ENCODE measurements at regions not wholly inside any gene's neighbourhood (a gene's known extent, or its start where the extent isn't known, plus 50 kb on each side); places are given as distances from the start of the nearest gene placed in this dataset.

- Histone ChIP-seq H3K27me3 (ENCODE audit: control insufficient read depth in 3 of 3, insufficient read depth in 3 of 3, low read length in 3 of 3) (peaks cover 0 to 8% (median 0%) of the 10 kb centered on the region in 3 donors), H3K4me1 (ENCODE audit: control insufficient read depth in 3 of 3, insufficient read depth in 2 of 3, low read depth in 1 of 3, low read length in 2 of 3) (no peaks in the 10 kb centered on the region), H3K4me3 (ENCODE audit: low read depth in 1 of 3, low read length in 3 of 3) (no peak overlapping the region), H3K36me3 (ENCODE audit: control insufficient read depth in 3 of 3, insufficient read depth in 2 of 3, low read depth in 1 of 3, low read length in 3 of 3) (no peaks in the 10 kb centered on the region), H3K9me3 (ENCODE audit: control insufficient read depth in 2 of 2, insufficient read depth in 1 of 2, low read depth in 1 of 2, low read length in 1 of 2) (no peaks in the 10 kb centered on the region), H3K27ac (ENCODE audit: low read depth in 1 of 3, low read length in 2 of 3) (no peak overlapping the region)
- DNase-seq (peak in 1 of 2 donors; percentile 17), FAIRE-seq (no peak)
- 16 to 28% (median 21%) methylated on average over 13 of the region's 13 CpGs for WGBS, 3 donors
Measured at GRCh38 chr6:84422380-84422968, 195.0 kb upstream of the CEP162 start.

DNA sequence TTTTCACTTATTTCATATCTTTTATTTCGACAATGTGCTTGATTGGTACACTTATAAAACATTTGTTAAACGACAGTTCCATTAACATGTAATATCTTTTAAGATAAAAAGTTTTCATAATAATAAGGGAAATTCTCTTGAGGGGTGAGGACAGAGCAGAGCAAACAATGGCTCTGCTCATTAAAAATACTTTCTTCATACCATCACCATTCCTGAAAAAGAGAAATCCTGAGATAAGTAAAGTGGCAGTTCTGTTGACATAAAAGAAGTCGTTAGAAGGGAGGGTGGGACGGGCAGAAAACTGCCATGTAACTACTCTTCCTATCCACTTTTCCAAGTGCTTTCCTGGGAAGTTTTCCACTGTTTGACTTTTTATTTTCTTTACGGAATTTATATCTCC lies 193.6 kb upstream of the CEP162 start:
- DNase-seq (no peak), FAIRE-seq (no peak)
- Histone ChIP-seq H3K9me3 (ENCODE audit: control insufficient read depth in 2 of 2, insufficient read depth in 1 of 2, low read depth in 1 of 2, low read length in 1 of 2) (no peaks in the 10 kb centered on the region), H3K4me3 (ENCODE audit: low read depth in 1 of 3, low read length in 3 of 3) (no peak overlapping the region), H3K27ac (ENCODE audit: low read depth in 1 of 3, low read length in 2 of 3) (no peak overlapping the region), H3K36me3 (ENCODE audit: control insufficient read depth in 3 of 3, insufficient read depth in 2 of 3, low read depth in 1 of 3, low read length in 3 of 3) (no peaks in the 10 kb centered on the region), H3K27me3 (ENCODE audit: control insufficient read depth in 3 of 3, insufficient read depth in 3 of 3, low read length in 3 of 3) (peaks cover 0 to 6% (median 0%) of the 10 kb centered on the region in 3 donors), H3K4me1 (ENCODE audit: control insufficient read depth in 3 of 3, insufficient read depth in 2 of 3, low read depth in 1 of 3, low read length in 2 of 3) (no peaks in the 10 kb centered on the region)
- 25 to 53% (median 32%) methylated on average over 5 of the region's 5 CpGs for WGBS, 3 donors

DNA sequence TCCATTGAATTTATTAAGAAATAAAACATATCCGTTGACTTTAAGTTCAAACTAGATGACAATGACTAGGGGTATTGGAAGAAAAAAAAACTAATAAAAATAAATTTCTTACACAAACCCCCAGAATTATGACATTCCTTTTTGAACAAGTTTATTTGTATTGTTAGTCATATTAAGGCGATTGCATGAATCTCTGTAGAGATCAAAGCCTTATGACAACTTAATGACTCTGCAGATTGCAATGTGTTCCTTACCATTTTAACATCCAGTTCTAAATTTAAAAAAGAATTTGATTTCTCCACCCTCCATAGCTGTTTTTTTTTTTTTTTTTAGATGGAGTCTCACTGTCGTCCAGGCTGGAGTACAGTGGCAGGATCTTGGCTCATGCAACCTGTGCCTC lies 189.8 kb upstream of the CEP162 start:
- H3K4me1 ChIP-seq (ENCODE audit: control insufficient read depth in 3 of 3, insufficient read depth in 2 of 3, low read depth in 1 of 3, low read length in 2 of 3) = no peaks in the 10 kb centered on the region
- FAIRE-seq (no peak), DNase-seq (no peak)
- 71 to 78% (median 78%) methylated on average over 3 of the region's 3 CpGs for WGBS, 3 donors
- H3K4me3 ChIP-seq (ENCODE audit: low read depth in 1 of 3, low read length in 3 of 3) = no peak overlapping the region
- no peak overlapping the region for H3K27ac ChIP-seq (ENCODE audit: low read depth in 1 of 3, low read length in 2 of 3)
- H3K27me3 ChIP-seq (ENCODE audit: control insufficient read depth in 3 of 3, insufficient read depth in 3 of 3, low read length in 3 of 3) = peaks cover 0 to 4% (median 0%) of the 10 kb centered on the region in 3 donors
- H3K36me3 ChIP-seq (ENCODE audit: control insufficient read depth in 3 of 3, insufficient read depth in 2 of 3, low read depth in 1 of 3, low read length in 3 of 3) = no peaks in the 10 kb centered on the region
- H3K9me3 ChIP-seq (ENCODE audit: control insufficient read depth in 2 of 2, insufficient read depth in 1 of 2, low read depth in 1 of 2, low read length in 1 of 2) = no peaks in the 10 kb centered on the region

- no peaks in the 10 kb centered on the region for H3K27me3 ChIP-seq (ENCODE audit: control insufficient read depth in 3 of 3, insufficient read depth in 3 of 3, low read length in 3 of 3)
- 82 to 87% (median 85%) methylated on average over 2 of the region's 2 CpGs for WGBS, 3 donors
- no peak for FAIRE-seq
- no peak overlapping the region for H3K27ac ChIP-seq (ENCODE audit: low read depth in 1 of 3, low read length in 2 of 3)
- no peaks in the 10 kb centered on the region for H3K9me3 ChIP-seq (ENCODE audit: control insufficient read depth in 2 of 2, insufficient read depth in 1 of 2, low read depth in 1 of 2, low read length in 1 of 2)
- H3K4me1 ChIP-seq (ENCODE audit: control insufficient read depth in 3 of 3, insufficient read depth in 2 of 3, low read depth in 1 of 3, low read length in 2 of 3) = no peaks in the 10 kb centered on the region
- H3K36me3 ChIP-seq (ENCODE audit: control insufficient read depth in 3 of 3, insufficient read depth in 2 of 3, low read depth in 1 of 3, low read length in 3 of 3) = no peaks in the 10 kb centered on the region
- H3K4me3 ChIP-seq (ENCODE audit: low read depth in 1 of 3, low read length in 3 of 3) = no peak overlapping the region
- no peak for DNase-seq
Measured at GRCh38 chr6:84416043-84416657, 188.7 kb upstream of the CEP162 start.

DNA sequence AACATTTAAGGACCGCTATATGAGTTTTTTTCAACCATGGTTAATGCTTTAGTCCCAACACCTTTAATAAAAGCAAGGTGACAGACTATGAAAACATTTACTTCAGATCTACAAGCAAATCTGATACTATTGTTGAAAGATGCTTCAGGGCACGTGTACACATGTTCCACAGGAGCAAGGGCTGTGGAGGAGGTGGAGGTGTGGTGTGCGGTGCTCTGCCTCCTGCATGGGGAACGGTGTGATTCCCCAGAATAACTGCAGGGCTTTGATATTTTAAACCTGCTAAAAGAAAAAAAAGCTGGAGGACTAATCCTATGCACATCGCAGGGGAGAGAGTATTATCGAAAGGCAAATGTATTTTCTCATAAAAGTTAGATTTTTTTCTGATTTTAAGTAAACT lies 188.1 kb upstream of the CEP162 start:
- Histone ChIP-seq H3K36me3 (ENCODE audit: control insufficient read depth in 3 of 3, insufficient read depth in 2 of 3, low read depth in 1 of 3, low read length in 3 of 3) (no peaks in the 10 kb centered on the region), H3K27me3 (ENCODE audit: control insufficient read depth in 3 of 3, insufficient read depth in 3 of 3, low read length in 3 of 3) (no peaks in the 10 kb centered on the region), H3K27ac (ENCODE audit: low read depth in 1 of 3, low read length in 2 of 3) (no peak overlapping the region), H3K4me1 (ENCODE audit: control insufficient read depth in 3 of 3, insufficient read depth in 2 of 3, low read depth in 1 of 3, low read length in 2 of 3) (no peaks in the 10 kb centered on the region), H3K9me3 (ENCODE audit: control insufficient read depth in 2 of 2, insufficient read depth in 1 of 2, low read depth in 1 of 2, low read length in 1 of 2) (no peaks in the 10 kb centered on the region), H3K4me3 (ENCODE audit: low read depth in 1 of 3, low read length in 3 of 3) (no peak overlapping the region)
- WGBS, 3 donors = 62 to 68% (median 67%) methylated on average over 6 of the region's 6 CpGs
- DNase-seq (no peak), FAIRE-seq (no peak)

DNA sequence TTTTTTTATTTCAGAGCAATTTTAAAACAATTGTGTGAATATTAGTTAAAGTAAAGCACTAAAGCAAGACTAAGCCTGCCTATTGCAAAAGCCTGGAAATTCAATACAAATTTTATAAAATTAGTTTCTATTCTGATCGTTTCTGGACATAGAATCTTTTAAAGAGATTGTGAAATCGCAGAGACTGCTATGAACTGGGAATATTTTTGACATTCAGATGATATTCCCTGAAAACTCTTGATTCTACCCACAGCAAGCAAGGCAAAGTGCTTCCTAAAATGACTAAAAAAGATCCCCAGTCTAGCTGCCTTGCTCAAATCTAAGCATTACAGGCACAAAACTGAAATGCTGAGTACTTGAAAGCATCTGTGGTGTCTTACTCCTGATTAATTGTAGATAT lies 187.6 kb upstream of the CEP162 start:
- no peak for DNase-seq
- Histone ChIP-seq H3K27ac (ENCODE audit: low read depth in 1 of 3, low read length in 2 of 3) (no peak overlapping the region), H3K9me3 (ENCODE audit: control insufficient read depth in 2 of 2, insufficient read depth in 1 of 2, low read depth in 1 of 2, low read length in 1 of 2) (no peaks in the 10 kb centered on the region), H3K36me3 (ENCODE audit: control insufficient read depth in 3 of 3, insufficient read depth in 2 of 3, low read depth in 1 of 3, low read length in 3 of 3) (no peaks in the 10 kb centered on the region), H3K4me3 (ENCODE audit: low read depth in 1 of 3, low read length in 3 of 3) (no peak overlapping the region), H3K4me1 (ENCODE audit: control insufficient read depth in 3 of 3, insufficient read depth in 2 of 3, low read depth in 1 of 3, low read length in 2 of 3) (no peaks in the 10 kb centered on the region), H3K27me3 (ENCODE audit: control insufficient read depth in 3 of 3, insufficient read depth in 3 of 3, low read length in 3 of 3) (no peaks in the 10 kb centered on the region)
- 56 to 76% (median 68%) methylated on average over 2 of the region's 2 CpGs for WGBS, 3 donors
- no peak for FAIRE-seq

DNA sequence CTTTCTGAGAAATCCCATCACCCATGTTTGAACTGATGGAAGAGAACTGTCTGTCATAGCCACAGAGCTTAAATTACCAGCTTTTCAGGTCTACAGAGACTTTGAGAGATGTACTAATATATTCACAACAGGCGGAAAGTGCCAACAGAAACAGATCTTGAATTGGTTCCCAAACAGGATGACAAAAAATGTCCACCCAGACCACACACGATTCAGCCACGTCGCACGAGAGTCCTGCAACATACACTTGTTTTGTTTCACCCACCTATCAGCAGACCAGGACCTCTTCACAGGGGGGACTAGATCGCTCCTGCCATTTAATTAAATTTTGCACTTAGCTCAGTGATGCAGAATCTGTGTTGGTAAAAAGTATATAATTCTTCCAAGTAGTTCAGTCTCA lies 187.1 kb upstream of the CEP162 start:
- H3K27ac ChIP-seq (ENCODE audit: low read depth in 1 of 3, low read length in 2 of 3) = no peak overlapping the region
- no peaks in the 10 kb centered on the region for H3K27me3 ChIP-seq (ENCODE audit: control insufficient read depth in 3 of 3, insufficient read depth in 3 of 3, low read length in 3 of 3)
- no peaks in the 10 kb centered on the region for H3K9me3 ChIP-seq (ENCODE audit: control insufficient read depth in 2 of 2, insufficient read depth in 1 of 2, low read depth in 1 of 2, low read length in 1 of 2)
- DNase-seq (no peak), FAIRE-seq (no peak)
- H3K4me1 ChIP-seq (ENCODE audit: control insufficient read depth in 3 of 3, insufficient read depth in 2 of 3, low read depth in 1 of 3, low read length in 2 of 3) = no peaks in the 10 kb centered on the region
- 73 to 86% (median 79%) methylated on average over 6 of the region's 6 CpGs for WGBS, 3 donors
- no peak overlapping the region for H3K4me3 ChIP-seq (ENCODE audit: low read depth in 1 of 3, low read length in 3 of 3)
- no peaks in the 10 kb centered on the region for H3K36me3 ChIP-seq (ENCODE audit: control insufficient read depth in 3 of 3, insufficient read depth in 2 of 3, low read depth in 1 of 3, low read length in 3 of 3)

- no peak for FAIRE-seq
- H3K36me3 ChIP-seq (ENCODE audit: control insufficient read depth in 3 of 3, insufficient read depth in 2 of 3, low read depth in 1 of 3, low read length in 3 of 3) = no peaks in the 10 kb centered on the region
- no peak overlapping the region for H3K27ac ChIP-seq (ENCODE audit: low read depth in 1 of 3, low read length in 2 of 3)
- WGBS, 3 donors = 49 to 60% (median 58%) methylated on average over 1 of the region's 1 CpG
- H3K27me3 ChIP-seq (ENCODE audit: control insufficient read depth in 3 of 3, insufficient read depth in 3 of 3, low read length in 3 of 3) = no peaks in the 10 kb centered on the region
- no peaks in the 10 kb centered on the region for H3K4me1 ChIP-seq (ENCODE audit: control insufficient read depth in 3 of 3, insufficient read depth in 2 of 3, low read depth in 1 of 3, low read length in 2 of 3)
- DNase-seq = no peak
- H3K4me3 ChIP-seq (ENCODE audit: low read depth in 1 of 3, low read length in 3 of 3) = no peak overlapping the region
- no peaks in the 10 kb centered on the region for H3K9me3 ChIP-seq (ENCODE audit: control insufficient read depth in 2 of 2, insufficient read depth in 1 of 2, low read depth in 1 of 2, low read length in 1 of 2)
Measured at GRCh38 chr6:84411060-84411629, 183.7 kb upstream of the CEP162 start.

DNA sequence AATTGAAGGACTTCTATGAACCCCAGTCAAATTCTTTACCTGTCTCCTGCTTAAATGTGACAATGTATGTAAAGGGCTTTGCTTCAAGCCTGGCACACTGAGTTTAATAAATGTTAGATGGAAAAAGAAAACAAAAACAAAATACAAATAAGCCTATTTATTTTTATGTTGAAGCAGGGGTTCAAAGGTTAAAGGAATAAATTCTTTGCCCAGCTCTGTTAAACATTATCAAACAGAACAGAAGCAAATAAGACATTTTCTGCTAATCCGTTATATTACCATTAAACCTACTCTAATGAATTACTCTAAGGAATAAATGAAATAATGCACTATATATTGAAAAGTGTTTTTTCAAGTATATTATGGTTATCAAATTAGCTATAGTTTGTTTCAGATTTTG lies 182.5 kb upstream of the CEP162 start:
- Histone ChIP-seq H3K4me1 (ENCODE audit: control insufficient read depth in 3 of 3, insufficient read depth in 2 of 3, low read depth in 1 of 3, low read length in 2 of 3) (no peaks in the 10 kb centered on the region), H3K27me3 (ENCODE audit: control insufficient read depth in 3 of 3, insufficient read depth in 3 of 3, low read length in 3 of 3) (no peaks in the 10 kb centered on the region), H3K4me3 (ENCODE audit: low read depth in 1 of 3, low read length in 3 of 3) (no peak overlapping the region), H3K9me3 (ENCODE audit: control insufficient read depth in 2 of 2, insufficient read depth in 1 of 2, low read depth in 1 of 2, low read length in 1 of 2) (no peaks in the 10 kb centered on the region), H3K36me3 (ENCODE audit: control insufficient read depth in 3 of 3, insufficient read depth in 2 of 3, low read depth in 1 of 3, low read length in 3 of 3) (no peaks in the 10 kb centered on the region), H3K27ac (ENCODE audit: low read depth in 1 of 3, low read length in 2 of 3) (no peak overlapping the region)
- 22 to 67% (median 45%) methylated on average over 1 of the region's 1 CpG for WGBS, 3 donors
- FAIRE-seq (no peak), DNase-seq (no peak)
